ENCODE measurements at regions not wholly inside any gene's neighbourhood (a gene's known extent, or its start where the extent isn't known, plus 50 kb on each side); places are given as distances from the start of the nearest gene placed in this dataset.

- TF ChIP-seq SPI1 (IDR thresholded peaks at IDR 0.05; ENCODE audit: low read depth, low read length) (no peak), POLR2A (IDR thresholded peaks at IDR 0.05; ENCODE audit: low read depth, low read length) (no peak), POU2F2 (IDR thresholded peaks at IDR 0.05; ENCODE audit: low read depth, low read length) (no peak), POLR2AphosphoS5 (IDR thresholded peaks at IDR 0.05; ENCODE audit: low read depth, low read length) (no peak), TAF1 (IDR thresholded peaks at IDR 0.05; ENCODE audit: low read depth, low read length) (no peak), PAX5 (IDR thresholded peaks at IDR 0.05; ENCODE audit: insufficient read depth, low read length, severe bottlenecking) (no peak)
- no peak for DNase-seq (ENCODE audit: insufficient read length, low spot score)
- FAIRE-seq = no peak
Measured at GRCh38 chr12:91871751-91872150, 273.9 kb downstream of the BTG1 start.

DNA sequence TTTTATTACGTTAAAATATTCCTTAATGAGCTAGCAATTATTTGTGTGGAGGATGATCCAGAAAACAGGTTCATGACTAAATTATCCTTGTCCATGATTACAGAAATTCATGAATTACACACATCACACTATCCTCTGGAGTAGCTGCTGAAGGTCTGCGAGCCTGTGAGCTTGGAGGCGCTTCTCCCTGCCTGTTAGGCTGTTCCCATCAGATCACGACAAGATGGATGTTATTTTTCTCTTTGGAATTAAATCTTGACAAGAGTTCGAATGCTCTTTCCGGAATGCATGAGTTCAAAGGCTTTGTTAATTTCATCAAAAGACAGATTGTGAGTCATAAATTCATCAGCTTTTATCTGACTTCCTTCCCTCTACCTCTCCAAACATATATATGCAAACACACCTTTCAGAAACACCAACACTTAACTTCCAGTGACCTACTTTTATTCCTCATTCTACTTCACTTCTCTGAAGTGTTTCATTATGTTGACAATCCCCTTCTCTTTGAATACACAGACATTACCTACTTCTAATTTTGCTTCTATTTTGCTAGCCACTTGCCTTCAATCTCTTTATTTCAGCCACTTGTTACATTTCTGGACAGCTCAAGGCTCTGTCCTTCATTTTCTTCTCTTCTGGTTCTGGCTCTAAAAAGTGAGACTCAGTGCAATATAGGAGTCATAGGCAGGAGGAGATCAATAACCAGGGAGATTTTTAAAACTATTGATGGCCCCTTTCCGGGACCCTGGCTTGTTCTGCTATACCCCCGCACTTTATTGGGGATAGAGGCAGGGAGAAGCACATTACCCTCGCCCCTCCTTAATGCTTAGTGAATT lies 274.6 kb downstream of the BTG1 start:
- no peak for DNase-seq (ENCODE audit: insufficient read length, low spot score)
- peak; percentile 52 for FAIRE-seq
- no peak for TF ChIP-seq POLR2A (IDR thresholded peaks at IDR 0.05; ENCODE audit: low read depth, low read length)
- no peak for TF ChIP-seq POLR2AphosphoS5 (IDR thresholded peaks at IDR 0.05; ENCODE audit: low read depth, low read length)
- TF ChIP-seq SPI1 (IDR thresholded peaks at IDR 0.05; ENCODE audit: low read depth, low read length) = no peak
- TF ChIP-seq TAF1 (IDR thresholded peaks at IDR 0.05; ENCODE audit: low read depth, low read length) = no peak
- TF ChIP-seq PAX5 (IDR thresholded peaks at IDR 0.05; ENCODE audit: insufficient read depth, low read length, severe bottlenecking) = no peak
- TF ChIP-seq POU2F2 (IDR thresholded peaks at IDR 0.05; ENCODE audit: low read depth, low read length) = no peak

- TF ChIP-seq POU2F2 (IDR thresholded peaks at IDR 0.05; ENCODE audit: low read depth, low read length) = no peak
- TF ChIP-seq SPI1 (IDR thresholded peaks at IDR 0.05; ENCODE audit: low read depth, low read length) = no peak
- TF ChIP-seq TAF1 (IDR thresholded peaks at IDR 0.05; ENCODE audit: low read depth, low read length) = no peak
- TF ChIP-seq PAX5 (IDR thresholded peaks at IDR 0.05; ENCODE audit: insufficient read depth, low read length, severe bottlenecking) = no peak
- TF ChIP-seq POLR2AphosphoS5 (IDR thresholded peaks at IDR 0.05; ENCODE audit: low read depth, low read length) = no peak
- DNase-seq (ENCODE audit: insufficient read length, low spot score) (no peak), FAIRE-seq (no peak)
Measured at GRCh38 chr12:91868054-91868453, 277.6 kb downstream of the BTG1 start.

GRCh38 chr12:91866566-91866965 lies 279.1 kb downstream of the BTG1 start:
- no peak for FAIRE-seq
- DNase-seq (ENCODE audit: insufficient read length, low spot score) = no peak
- TF ChIP-seq SPI1 (IDR thresholded peaks at IDR 0.05; ENCODE audit: low read depth, low read length) = no peak
- TF ChIP-seq PAX5 (IDR thresholded peaks at IDR 0.05; ENCODE audit: insufficient read depth, low read length, severe bottlenecking) = no peak
- TF ChIP-seq POU2F2 (IDR thresholded peaks at IDR 0.05; ENCODE audit: low read depth, low read length) = no peak
- no peak for TF ChIP-seq POLR2AphosphoS5 (IDR thresholded peaks at IDR 0.05; ENCODE audit: low read depth, low read length)
- no peak for TF ChIP-seq TAF1 (IDR thresholded peaks at IDR 0.05; ENCODE audit: low read depth, low read length)
- TF ChIP-seq POLR2A (IDR thresholded peaks at IDR 0.05; ENCODE audit: low read depth, low read length) = no peak

DNA sequence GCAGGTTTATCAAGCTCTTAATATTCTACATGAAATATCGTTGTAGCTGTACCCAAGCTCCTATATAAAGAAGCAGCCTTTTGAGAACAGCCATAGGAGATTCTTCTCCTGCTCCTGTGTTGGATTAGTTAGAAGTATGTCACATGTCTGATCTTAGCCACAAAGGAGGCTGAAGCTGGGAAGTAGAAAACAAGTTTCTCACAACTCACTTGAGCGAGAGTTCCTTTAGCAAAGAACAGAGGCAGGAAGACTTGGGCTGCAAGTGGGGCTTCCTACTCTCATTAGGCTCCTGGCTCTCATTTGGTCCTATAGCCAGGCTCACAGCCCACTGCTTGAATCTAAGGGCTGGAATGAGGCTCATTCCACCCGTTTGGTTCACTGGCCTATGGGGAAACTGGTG lies 281.9 kb downstream of the BTG1 start:
- DNase-seq (ENCODE audit: insufficient read length, low spot score) (no peak), FAIRE-seq (no peak)
- TF ChIP-seq POLR2A (IDR thresholded peaks at IDR 0.05; ENCODE audit: low read depth, low read length) = no peak
- TF ChIP-seq POLR2AphosphoS5 (IDR thresholded peaks at IDR 0.05; ENCODE audit: low read depth, low read length) = no peak
- no peak for TF ChIP-seq SPI1 (IDR thresholded peaks at IDR 0.05; ENCODE audit: low read depth, low read length)
- no peak for TF ChIP-seq TAF1 (IDR thresholded peaks at IDR 0.05; ENCODE audit: low read depth, low read length)
- no peak for TF ChIP-seq PAX5 (IDR thresholded peaks at IDR 0.05; ENCODE audit: insufficient read depth, low read length, severe bottlenecking)
- TF ChIP-seq POU2F2 (IDR thresholded peaks at IDR 0.05; ENCODE audit: low read depth, low read length) = no peak

DNA sequence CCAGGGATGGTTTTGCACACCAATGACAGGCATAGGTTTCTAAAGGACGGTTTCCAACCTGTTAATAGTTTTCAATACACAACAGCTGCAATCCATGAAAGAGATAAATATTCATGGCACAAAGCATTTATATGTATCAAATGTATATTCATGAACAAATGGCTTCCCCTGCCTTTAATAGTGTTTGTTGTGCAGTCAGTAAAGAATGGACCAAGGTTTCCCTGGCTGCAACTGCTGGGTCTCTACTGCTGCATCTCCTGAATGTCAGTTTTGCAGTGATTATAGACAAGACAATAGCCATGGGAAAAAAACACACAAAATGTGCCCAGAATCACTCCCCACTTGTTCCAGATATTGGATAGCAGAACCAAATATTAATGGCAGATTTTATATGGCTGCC lies 284.1 kb downstream of the BTG1 start:
- DNase-seq (ENCODE audit: insufficient read length, low spot score) (no peak), FAIRE-seq (no peak)
- TF ChIP-seq TAF1 (IDR thresholded peaks at IDR 0.05; ENCODE audit: low read depth, low read length) (no peak), POLR2AphosphoS5 (IDR thresholded peaks at IDR 0.05; ENCODE audit: low read depth, low read length) (no peak), POLR2A (IDR thresholded peaks at IDR 0.05; ENCODE audit: low read depth, low read length) (no peak), SPI1 (IDR thresholded peaks at IDR 0.05; ENCODE audit: low read depth, low read length) (no peak), POU2F2 (IDR thresholded peaks at IDR 0.05; ENCODE audit: low read depth, low read length) (no peak), PAX5 (IDR thresholded peaks at IDR 0.05; ENCODE audit: insufficient read depth, low read length, severe bottlenecking) (no peak)

- TF ChIP-seq PAX5 (IDR thresholded peaks at IDR 0.05; ENCODE audit: insufficient read depth, low read length, severe bottlenecking) (no peak), TAF1 (IDR thresholded peaks at IDR 0.05; ENCODE audit: low read depth, low read length) (no peak), SPI1 (IDR thresholded peaks at IDR 0.05; ENCODE audit: low read depth, low read length) (no peak), POLR2AphosphoS5 (IDR thresholded peaks at IDR 0.05; ENCODE audit: low read depth, low read length) (no peak), POLR2A (IDR thresholded peaks at IDR 0.05; ENCODE audit: low read depth, low read length) (no peak), POU2F2 (IDR thresholded peaks at IDR 0.05; ENCODE audit: low read depth, low read length) (no peak)
- DNase-seq (ENCODE audit: insufficient read length, low spot score) (no peak), FAIRE-seq (no peak)
Measured at GRCh38 chr12:91859347-91859746, 286.3 kb downstream of the BTG1 start.

GRCh38 chr12:91857813-91858542 lies 287.7 kb downstream of the BTG1 start:
- TF ChIP-seq TAF1 (IDR thresholded peaks at IDR 0.05; ENCODE audit: low read depth, low read length) (no peak), POLR2AphosphoS5 (IDR thresholded peaks at IDR 0.05; ENCODE audit: low read depth, low read length) (no peak), SPI1 (IDR thresholded peaks at IDR 0.05; ENCODE audit: low read depth, low read length) (no peak), POLR2A (IDR thresholded peaks at IDR 0.05; ENCODE audit: low read depth, low read length) (no peak), PAX5 (IDR thresholded peaks at IDR 0.05; ENCODE audit: insufficient read depth, low read length, severe bottlenecking) (no peak), POU2F2 (IDR thresholded peaks at IDR 0.05; ENCODE audit: low read depth, low read length) (no peak)
- FAIRE-seq (no peak), DNase-seq (ENCODE audit: insufficient read length, low spot score) (no peak)

DNA sequence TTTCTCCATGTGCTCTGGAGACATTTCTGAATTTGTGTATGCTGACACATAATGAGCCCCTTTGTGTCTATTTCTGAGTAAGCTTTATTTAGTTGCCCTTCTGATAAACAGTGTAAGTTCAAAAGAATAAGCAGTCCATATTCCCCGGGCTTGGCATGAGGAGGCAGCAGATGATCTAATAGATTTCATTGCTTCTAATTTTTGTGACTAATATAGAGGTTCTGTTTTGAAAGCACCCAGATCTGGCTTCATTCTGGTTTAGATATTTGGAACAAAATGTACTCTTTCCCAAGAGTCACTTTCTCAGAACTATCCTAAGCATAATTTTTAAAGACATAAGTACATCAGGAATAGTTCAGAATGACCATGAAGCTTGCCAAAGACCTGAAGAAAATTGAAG lies 290.9 kb downstream of the BTG1 start:
- no peak for FAIRE-seq
- no peak for DNase-seq (ENCODE audit: insufficient read length, low spot score)
- TF ChIP-seq PAX5 (IDR thresholded peaks at IDR 0.05; ENCODE audit: insufficient read depth, low read length, severe bottlenecking) = no peak
- no peak for TF ChIP-seq POLR2A (IDR thresholded peaks at IDR 0.05; ENCODE audit: low read depth, low read length)
- no peak for TF ChIP-seq POLR2AphosphoS5 (IDR thresholded peaks at IDR 0.05; ENCODE audit: low read depth, low read length)
- no peak for TF ChIP-seq SPI1 (IDR thresholded peaks at IDR 0.05; ENCODE audit: low read depth, low read length)
- no peak for TF ChIP-seq POU2F2 (IDR thresholded peaks at IDR 0.05; ENCODE audit: low read depth, low read length)
- no peak for TF ChIP-seq TAF1 (IDR thresholded peaks at IDR 0.05; ENCODE audit: low read depth, low read length)

Measured in GM12891 (cell line).